ENCODE measurements at regions not wholly inside any gene's neighbourhood (a gene's known extent, or its start where the extent isn't known, plus 50 kb on each side); places are given as distances from the start of the nearest gene placed in this dataset.

DNA sequence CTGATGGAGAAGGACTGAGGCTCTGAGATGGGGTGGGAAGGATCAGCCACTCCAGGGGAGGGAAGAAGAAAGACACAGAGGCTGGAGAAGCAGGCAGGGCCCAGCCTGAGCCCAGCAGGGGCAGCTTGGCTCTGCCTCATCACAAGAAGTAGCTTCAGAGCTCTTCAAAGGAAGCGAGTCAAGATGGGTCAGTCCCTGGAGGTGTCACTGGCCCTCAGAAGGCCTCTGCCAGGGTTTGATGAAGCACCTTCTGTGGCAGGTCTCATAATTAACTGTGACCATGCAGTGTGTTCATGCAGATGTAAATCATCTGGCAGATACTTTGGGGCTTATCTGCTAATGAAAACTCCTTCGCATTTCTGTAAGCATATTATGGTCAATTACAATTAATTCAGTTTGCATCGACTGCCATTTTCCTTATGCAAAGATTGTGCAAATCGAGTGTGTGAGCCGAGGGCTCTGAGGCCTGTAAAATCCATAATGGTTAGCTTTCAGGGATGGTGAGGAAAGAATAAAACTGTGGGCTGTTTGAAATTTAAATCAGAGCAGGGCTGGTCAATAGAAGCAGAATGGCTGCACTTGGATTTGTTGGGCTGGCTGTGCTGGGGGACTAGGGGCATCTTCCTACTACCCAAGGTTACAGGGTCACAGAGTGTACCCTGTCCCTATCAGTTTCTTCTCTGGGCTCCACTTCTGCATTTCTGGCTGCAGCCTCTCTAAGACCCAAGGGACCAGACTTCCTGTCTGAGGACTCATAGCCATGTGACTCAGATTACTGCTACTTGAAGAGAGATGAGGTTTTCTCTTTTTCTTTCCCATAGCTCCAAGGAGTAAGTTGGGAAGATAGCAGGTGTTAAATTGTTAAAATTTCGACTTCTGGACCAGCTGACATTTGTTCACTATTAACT lies 376.6 kb downstream of the DHX35 start:
- in situ Hi-C loops (cut with HindIII; ENCODE audit: low pct_ligation_motif_present, low sequenced_read_pairs), result no loop called here
- H3K4me3 ChIP-seq (ENCODE audit: low read depth, low read length), result no peak overlapping the region
- no peaks in the 10 kb centered on the region for H3K27me3 ChIP-seq (replicated peaks)
- TF ChIP-seq, protein P1, sequence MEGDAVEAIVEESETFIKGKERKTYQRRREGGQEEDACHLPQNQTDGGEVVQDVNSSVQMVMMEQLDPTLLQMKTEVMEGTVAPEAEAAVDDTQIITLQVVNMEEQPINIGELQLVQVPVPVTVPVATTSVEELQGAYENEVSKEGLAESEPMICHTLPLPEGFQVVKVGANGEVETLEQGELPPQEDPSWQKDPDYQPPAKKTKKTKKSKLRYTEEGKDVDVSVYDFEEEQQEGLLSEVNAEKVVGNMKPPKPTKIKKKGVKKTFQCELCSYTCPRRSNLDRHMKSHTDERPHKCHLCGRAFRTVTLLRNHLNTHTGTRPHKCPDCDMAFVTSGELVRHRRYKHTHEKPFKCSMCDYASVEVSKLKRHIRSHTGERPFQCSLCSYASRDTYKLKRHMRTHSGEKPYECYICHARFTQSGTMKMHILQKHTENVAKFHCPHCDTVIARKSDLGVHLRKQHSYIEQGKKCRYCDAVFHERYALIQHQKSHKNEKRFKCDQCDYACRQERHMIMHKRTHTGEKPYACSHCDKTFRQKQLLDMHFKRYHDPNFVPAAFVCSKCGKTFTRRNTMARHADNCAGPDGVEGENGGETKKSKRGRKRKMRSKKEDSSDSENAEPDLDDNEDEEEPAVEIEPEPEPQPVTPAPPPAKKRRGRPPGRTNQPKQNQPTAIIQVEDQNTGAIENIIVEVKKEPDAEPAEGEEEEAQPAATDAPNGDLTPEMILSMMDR (IDR thresholded peaks at IDR 0.05; ENCODE audit: low read depth, low read length, missing control alignments), result no peak
- no peaks in the 10 kb centered on the region for H3K36me3 ChIP-seq (replicated peaks)
- DNase-seq, result no peak
- H3K27ac ChIP-seq, result no peak overlapping the region

DNA sequence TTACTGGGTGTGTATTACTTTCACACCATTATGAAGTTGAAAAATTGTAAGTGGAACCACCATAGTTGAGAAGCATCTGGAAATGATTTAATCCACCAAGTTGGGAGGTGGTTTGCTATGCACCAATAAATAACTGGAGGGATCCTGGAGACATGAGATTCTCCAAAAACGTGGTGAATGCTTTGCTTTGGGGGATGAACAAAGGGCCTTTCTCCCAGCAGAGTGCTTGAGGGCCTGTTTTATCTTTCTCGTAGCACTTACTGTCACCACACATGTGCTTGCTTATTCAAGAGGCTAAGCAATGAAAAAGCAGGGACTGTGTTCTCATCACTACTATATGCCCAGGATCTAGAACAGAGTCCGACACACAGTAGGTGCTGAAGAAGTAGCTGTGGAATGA lies 371.1 kb downstream of the DHX35 start:
- Histone ChIP-seq H3K36me3 (replicated peaks) (no peaks in the 10 kb centered on the region), H3K27ac (no peak overlapping the region), H3K27me3 (replicated peaks) (no peaks in the 10 kb centered on the region), H3K4me3 (ENCODE audit: low read depth, low read length) (no peak overlapping the region)
- in situ Hi-C loops (cut with HindIII; ENCODE audit: low pct_ligation_motif_present, low sequenced_read_pairs), result no loop called here
- DNase-seq, result no peak
- TF ChIP-seq, protein P1 (IDR thresholded peaks at IDR 0.05; ENCODE audit: low read depth, low read length, missing control alignments), result no peak

DNA sequence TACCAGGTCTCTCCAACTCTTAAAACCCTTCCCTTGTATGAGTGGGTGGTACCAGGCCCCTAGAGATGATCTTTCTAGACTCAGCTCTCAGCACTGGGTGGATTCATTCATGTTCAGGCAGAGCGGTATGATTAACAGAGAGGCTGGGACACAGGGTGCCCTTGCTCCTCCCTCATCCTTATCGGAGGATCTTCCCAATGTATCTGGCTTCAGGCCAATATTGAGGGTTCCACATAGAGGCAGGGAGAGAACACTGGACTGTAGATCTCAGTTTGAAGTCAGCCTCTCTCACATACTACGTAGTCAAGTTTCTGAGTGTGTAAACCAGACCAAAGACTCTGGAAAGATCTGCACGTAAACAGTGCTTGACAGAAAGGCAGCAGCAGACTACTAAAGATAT lies 366.2 kb downstream of the DHX35 start:
- TF ChIP-seq, protein P1 (IDR thresholded peaks at IDR 0.05; ENCODE audit: low read depth, low read length, missing control alignments), result no peak
- Histone ChIP-seq H3K27ac (no peak overlapping the region), H3K4me3 (ENCODE audit: low read depth, low read length) (no peak overlapping the region), H3K36me3 (replicated peaks) (no peaks in the 10 kb centered on the region), H3K27me3 (replicated peaks) (no peaks in the 10 kb centered on the region)
- no peak for DNase-seq
- in situ Hi-C loops (cut with HindIII; ENCODE audit: low pct_ligation_motif_present, low sequenced_read_pairs), result no loop called here

DNA sequence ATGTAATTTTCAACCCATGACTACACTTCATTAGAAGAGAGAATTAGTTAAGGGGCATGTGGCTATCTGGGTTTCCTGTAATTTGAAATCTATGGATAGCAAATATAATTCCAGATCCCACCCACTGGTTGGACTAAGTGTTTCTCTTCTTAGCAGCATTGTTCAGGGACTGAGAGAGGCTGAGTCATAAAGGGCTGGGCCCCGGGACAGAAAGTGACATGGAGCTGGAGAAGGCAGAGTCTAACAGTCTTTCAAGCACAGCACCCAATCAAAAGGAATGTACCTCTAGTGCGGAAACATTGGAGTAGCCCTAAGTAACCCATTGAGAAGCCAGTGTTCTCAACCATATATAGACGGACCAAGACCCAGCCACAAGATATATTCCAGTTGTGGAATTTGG lies 363.9 kb downstream of the DHX35 start:
- DNase-seq, result no peak
- Histone ChIP-seq H3K27ac (no peak overlapping the region), H3K36me3 (replicated peaks) (no peaks in the 10 kb centered on the region), H3K4me3 (ENCODE audit: low read depth, low read length) (no peak overlapping the region), H3K27me3 (replicated peaks) (no peaks in the 10 kb centered on the region)
- in situ Hi-C loops (cut with HindIII; ENCODE audit: low pct_ligation_motif_present, low sequenced_read_pairs), result no loop called here
- TF ChIP-seq, protein P1 (IDR thresholded peaks at IDR 0.05; ENCODE audit: low read depth, low read length, missing control alignments), result no peak

DNA sequence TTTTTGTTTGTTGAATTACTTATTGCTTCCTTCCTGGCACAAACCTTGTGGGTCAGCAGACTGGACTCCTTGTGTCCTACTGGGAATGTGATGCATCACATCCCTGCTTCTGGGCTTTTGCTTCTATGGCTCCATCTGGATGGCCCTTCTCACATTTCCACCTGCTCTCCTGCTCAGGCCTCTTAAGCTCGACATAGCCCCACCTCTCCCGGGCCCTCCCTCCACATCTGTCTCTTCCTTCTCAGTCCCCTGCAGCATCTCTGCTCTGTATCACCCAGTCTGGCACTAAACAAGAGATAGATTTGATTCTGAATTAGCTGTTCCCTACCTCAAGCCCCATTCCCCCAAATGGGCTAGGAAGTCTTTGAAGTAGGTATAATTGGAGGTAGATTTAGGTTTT lies 356.8 kb downstream of the DHX35 start:
- Histone ChIP-seq H3K4me3 (ENCODE audit: low read depth, low read length) (no peak overlapping the region), H3K36me3 (replicated peaks) (no peaks in the 10 kb centered on the region), H3K27me3 (replicated peaks) (no peaks in the 10 kb centered on the region), H3K27ac (no peak overlapping the region)
- DNase-seq, result no peak
- TF ChIP-seq, protein P1 (IDR thresholded peaks at IDR 0.05; ENCODE audit: low read depth, low read length, missing control alignments), result no peak
- in situ Hi-C loops (cut with HindIII; ENCODE audit: low pct_ligation_motif_present, low sequenced_read_pairs), result no loop called here
